SK-N-MC (cell line): ENCODE measurements at regions not wholly inside any gene's neighbourhood (a gene's known extent, or its start where the extent isn't known, plus 50 kb on each side); places are given as distances from the start of the nearest gene placed in this dataset.

ENCODE experiments used
- EZH2 ChIP-seq: fragments of 200-600 bp; sonication (generic); IDR thresholded peaks from one replicate; pipeline ENCODE4 v1.6.1; 2017; ENCODE audit warnings: antibody characterized with exemption
- FOXP2 ChIP-seq: optimal IDR thresholded peaks from 2 replicates; pipeline ENCODE3; 2011; ENCODE audit warnings: mild to moderate bottlenecking, moderate library complexity; ENCODE audit not compliant: insufficient read depth; ENCODE audit errors: extremely low read length, control extremely low read depth
- POLR2AphosphoS5 ChIP-seq: IDR thresholded peaks from 2 replicates; pipeline ENCODE4 v1.6.1; 2012; ENCODE audit warnings: mild to moderate bottlenecking, low read depth, low read length, borderline replicate concordance

- TF ChIP-seq POLR2AphosphoS5 (no peak), EZH2 (no peak), FOXP2 (no peak)
Observed at GRCh38 chr6:74651948-74652842, 553.7 kb downstream of the COL12A1 start.
